K562 (cell line): ENCODE measurements at regions not wholly inside any gene's neighbourhood (a gene's known extent, or its start where the extent isn't known, plus 50 kb on each side); places are given as distances from the start of the nearest gene placed in this dataset.

ENCODE experiments used
- ATAC-seq: fragments of 200-7000 bp; cut with Tn5 transposase; 3 replicates; pipeline ENCODE4 v1.9.1; 2020; ENCODE audit warnings: moderate library complexity
- BruUV-seq: library from RNA; stranded (reverse); fragments of 400-500 nt; replicated peaks from 2 replicates; lab custom pipeline; 2021; lab: Mats Ljungman, UMichigan
- CTCF ChIA-PET: fragments of 300-600 bp; formaldehyde crosslinking; extraction: SDS; loops from one replicate; lab custom pipeline; 2021; ENCODE audit warnings: low intra/inter-chr PET ratio; lab: Yijun Ruan, JAX
- POLR2A ChIA-PET: fragments of 300-600, 350-650 bp; sonication (Branson Sonifier 250); formaldehyde crosslinking; extraction: SDS; loops from one replicate; lab custom pipeline; 2021; ENCODE audit warnings: antibody characterized with exemption, inconsistent platforms; lab: Yijun Ruan, JAX
- DNase-seq, 4 experiments: peaks; one replicate each; pipeline versions ENCODE4 v3.0.0 to v3.0.0-alpha.2; 2011 to 2018; ENCODE audit warnings: low spot score in 3 of 4, mixed read lengths in 3 of 4; ENCODE audit errors: extremely low read depth in 1 of 4
- FAIRE-seq: peaks from 2 replicates; lab custom pipeline; 2011; peaks lifted over from hg19 to GRCh38; lab: Jason Lieb, UNC
- H2AFZ ChIP-seq: 2 replicates; pipeline ENCODE4 v1.6.0; 2011; ENCODE audit warnings: low read depth, low read length, control low read depth, inconsistent platforms
- H3K27ac ChIP-seq: fragments of 200-600 bp; 3 replicates; pipeline ENCODE4 v1.8.0; 2011; ENCODE audit warnings: low read depth, mild to moderate bottlenecking, control low read depth, inconsistent platforms, low read length, moderate library complexity, mixed read lengths; ENCODE audit errors: extremely low read depth
- H3K27me3 ChIP-seq, 2 experiments: fragments of 300-600 bp in 1 of 2; 2 replicates in 1 of 2; 3 replicates in 1 of 2; pipeline versions ENCODE4 v1.6.0 to v1.8.0; 2011; ENCODE audit warnings: inconsistent platforms in 2 of 2, low read length in 2 of 2, mild to moderate bottlenecking in 1 of 2, mixed read lengths in 1 of 2, moderate library complexity in 1 of 2; ENCODE audit not compliant: control insufficient read depth in 2 of 2, insufficient read depth in 2 of 2
- H3K36me3 ChIP-seq: fragments of 300-600 bp; 3 replicates; pipeline ENCODE4 v1.8.0; 2011; ENCODE audit warnings: mild to moderate bottlenecking, low read length, inconsistent platforms; ENCODE audit not compliant: control insufficient read depth, insufficient read depth
- H3K4me1 ChIP-seq, 2 experiments: fragments of 200-600 bp in 1 of 2; replicated peaks in 1 of 2; 2 replicates in 1 of 2; 3 replicates in 1 of 2; pipeline versions ENCODE4 v1.5.1 to v1.8.0; 2011; ENCODE audit warnings: inconsistent platforms in 2 of 2, low read length in 2 of 2, mild to moderate bottlenecking in 1 of 2, mixed read lengths in 1 of 2, moderate library complexity in 1 of 2; ENCODE audit not compliant: control insufficient read depth in 2 of 2, insufficient read depth in 2 of 2
- H3K4me2 ChIP-seq: 2 replicates; pipeline ENCODE4 v1.6.1; 2011; ENCODE audit warnings: low read length, control low read depth, inconsistent platforms, mixed read lengths; ENCODE audit not compliant: insufficient read depth
- H3K4me3 ChIP-seq: fragments of 200-600 bp; sonication (generic), shearing (Covaris generic); 2 replicates; pipeline ENCODE4 v1.5.1; 2016; ENCODE audit warnings: control low read depth, inconsistent platforms
- H3K79me2 ChIP-seq: fragments of 200-600 bp; 3 replicates; pipeline ENCODE4 v1.8.0; 2011; ENCODE audit warnings: low read length, inconsistent platforms; ENCODE audit not compliant: control insufficient read depth, insufficient read depth
- H3K9ac ChIP-seq, 2 experiments: 2 replicates each; pipeline versions ENCODE4 v1.6.0 to v1.6.1; 2011; ENCODE audit warnings: low read depth in 2 of 2, low read length in 2 of 2, control low read depth in 1 of 2, inconsistent platforms in 1 of 2, mild to moderate bottlenecking in 1 of 2, mixed read lengths in 1 of 2; ENCODE audit not compliant: insufficient read depth in 1 of 2
- H3K9me1 ChIP-seq: one replicate; pipeline ENCODE4 v1.6.0; 2011; ENCODE audit warnings: inconsistent platforms, mild to moderate bottlenecking, low read length, moderate library complexity; ENCODE audit not compliant: control insufficient read depth, insufficient read depth
- H3K9me3 ChIP-seq: replicated peaks from 2 replicates; pipeline ENCODE4 v1.5.1; 2011; ENCODE audit warnings: low read depth, low read length, inconsistent platforms; ENCODE audit not compliant: control insufficient read depth, insufficient read depth
- H4K20me1 ChIP-seq: replicated peaks from 2 replicates; pipeline ENCODE4 v1.6.1; 2011; ENCODE audit warnings: low read length, inconsistent platforms, mixed read lengths; ENCODE audit not compliant: control insufficient read depth, insufficient read depth
- ASH1L ChIP-seq: fragments of 450-650 bp; IDR thresholded peaks from 2 replicates; pipeline ENCODE4 v1.6.1; 2018; ENCODE audit warnings: borderline replicate concordance, mild to moderate bottlenecking, low read depth; ENCODE audit not compliant: partially characterized antibody
- CEBPB ChIP-seq: fragments of 450-650 bp; IDR thresholded peaks from 2 replicates; pipeline ENCODE4 v1.6.1; 2016; ENCODE audit warnings: missing genetic modification characterization, missing compliant biosample characterization
- CSDE1 ChIP-seq, 2 experiments: fragments of 450-650 bp; IDR thresholded peaks; 2 replicates each; pipeline ENCODE4 v1.6.1; 2016; ENCODE audit warnings: mild to moderate bottlenecking in 1 of 2
- ETS2 ChIP-seq: IDR thresholded peaks from 2 replicates; pipeline ENCODE4 v1.6.1; 2016; ENCODE audit warnings: borderline replicate concordance, missing genetic modification characterization, mild to moderate bottlenecking, moderate library complexity, missing compliant biosample characterization; ENCODE audit not compliant: poor library complexity, severe bottlenecking
- GTF2F1 ChIP-seq: IDR thresholded peaks from 2 replicates; pipeline ENCODE4 v1.6.1; 2011; ENCODE audit warnings: low read depth, low read length, improper control_type of control experiment
- HDAC6 ChIP-seq: IDR thresholded peaks from 2 replicates; pipeline ENCODE4 v1.6.1; 2012; ENCODE audit warnings: low read depth, mild to moderate bottlenecking, control low read depth, inconsistent platforms, low read length, moderate library complexity
- HMGN3 ChIP-seq: IDR thresholded peaks from 2 replicates; pipeline ENCODE4 v1.6.1; 2011; ENCODE audit warnings: borderline replicate concordance, low read depth, mild to moderate bottlenecking, mixed read lengths, low read length; ENCODE audit not compliant: insufficient read length; ENCODE audit errors: extremely low read depth
- PRMT5 ChIP-seq: sonication (generic); formaldehyde crosslinking; IDR thresholded peaks from 2 replicates; pipeline ENCODE4 v1.5.0; 2020; ENCODE audit warnings: missing genetic modification reagents
- PYGO2 ChIP-seq: fragments of 450-650 bp; IDR thresholded peaks from 2 replicates; pipeline ENCODE4 v1.6.1; 2016; ENCODE audit warnings: mild to moderate bottlenecking, missing genetic modification characterization, moderate library complexity, missing compliant biosample characterization
- RFX5 ChIP-seq: IDR thresholded peaks from 2 replicates; pipeline ENCODE4 v1.6.1; 2011; ENCODE audit warnings: low read depth, mild to moderate bottlenecking, improper control_type of control experiment, low read length
- ZNF143 ChIP-seq: sonication (generic); formaldehyde crosslinking; IDR thresholded peaks from 2 replicates; pipeline ENCODE4 v1.9.0; 2022; ENCODE audit warnings: mild to moderate bottlenecking, missing genetic modification reagents
- ZNF316 ChIP-seq: fragments of 450-650 bp; IDR thresholded peaks from 2 replicates; pipeline ENCODE4 v1.6.1; 2016
- ZNF830 ChIP-seq: fragments of 250-450 bp; sonication (Bioruptor Pico); IDR thresholded peaks from 2 replicates; pipeline ENCODE4 v1.5.0; 2021; ENCODE audit warnings: mild to moderate bottlenecking
- WGBS: fragments of 100-300 bp; shearing (Covaris generic); methylation state at CpG from one replicate; pipeline ENCODE4 v1.1.6; 2016; ENCODE audit warnings: low coverage, mixed read lengths; ENCODE audit not compliant: insufficient coverage; ENCODE audit errors: missing lambda C conversion rate; 5-methylcytosine and 5-hydroxymethylcytosine counted together
- in situ Hi-C: fragments of 300-500 bp; cut with MboI; formaldehyde crosslinking; loops from 4 replicates; pipeline ENCODE4 v1.15.0; 2018; ENCODE audit warnings: inconsistent platforms, mixed read lengths
- intact Hi-C: fragments of 100-400 bp; cut with micrococcal nuclease; formaldehyde crosslinking; loops from 2 replicates; pipeline ENCODE4 v1.14.2; 2022
- TF ChIP-seq, protein P1 (sequence below): fragments of 450-650 bp; IDR thresholded peaks from 2 replicates; pipeline ENCODE4 v1.6.1; 2017; ENCODE audit warnings: antibody characterized with exemption, mild to moderate bottlenecking
- TF ChIP-seq, protein P2 (sequence below), 2 experiments: fragments of 450-650 bp in 1 of 2; sonication (generic) in 1 of 2; formaldehyde crosslinking in 1 of 2; IDR thresholded peaks in 1 of 2; conservative IDR thresholded peaks in 1 of 2; 2 replicates each; pipeline versions ENCODE4 v1.6.1 to v1.8.1; 2016 to 2023; ENCODE audit warnings: mild to moderate bottlenecking in 2 of 2, moderate library complexity in 2 of 2, inconsistent platforms in 1 of 2, missing genetic modification reagents in 1 of 2
- TF ChIP-seq, protein P3 (sequence below): fragments of 200-400 bp; formaldehyde crosslinking; IDR thresholded peaks from 2 replicates; pipeline ENCODE4 v1.6.1; 2017; ENCODE audit warnings: mild to moderate bottlenecking, low read depth, low read length, moderate library complexity

DNA sequence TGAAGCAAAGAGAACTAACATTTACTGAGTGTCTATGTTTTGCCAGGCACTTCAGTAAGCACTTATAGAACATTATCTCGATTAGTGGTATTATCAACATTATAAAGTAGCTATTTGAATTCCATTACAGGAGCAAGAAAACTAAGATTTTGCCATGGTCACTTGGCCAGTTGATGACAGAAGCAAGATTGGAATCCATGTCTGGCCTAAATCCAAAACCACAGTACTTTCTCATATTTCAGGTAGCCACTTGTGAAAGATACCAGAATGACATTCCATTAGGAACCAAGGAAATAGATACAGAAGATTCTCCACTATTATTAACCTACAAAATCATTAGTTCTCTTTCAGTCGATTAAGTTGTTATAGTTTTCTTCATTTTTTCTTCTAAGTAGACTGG, 691.0 kb upstream of the API5 start:
- no peaks in the 10 kb centered on the region for H3K9me3 ChIP-seq
- no peak overlapping the region for H3K4me3 ChIP-seq
- H3K9me1 ChIP-seq, result no peaks in the 10 kb centered on the region
- ChIA-PET POLR2A (no interaction called here), CTCF (no interaction called here)
- ATAC-seq (no peak), DNase-seq (no peak), FAIRE-seq (no peak)
- WGBS, result 0% methylated on average over 2 of the region's 2 CpGs
- BruUV-seq, result no TSS peak
- no peaks in the 10 kb centered on the region for H4K20me1 ChIP-seq
- no peak overlapping the region for H3K9ac ChIP-seq
- no peaks in the 10 kb centered on the region for H3K79me2 ChIP-seq
- H3K27ac ChIP-seq, result no peak overlapping the region
- intact Hi-C loops, result no loop called here
- no peak overlapping the region for H3K4me2 ChIP-seq
- no peaks in the 10 kb centered on the region for H3K36me3 ChIP-seq
- H2AFZ ChIP-seq, result no peak overlapping the region
- no peaks in the 10 kb centered on the region for H3K4me1 ChIP-seq
- TF ChIP-seq, protein P1, sequence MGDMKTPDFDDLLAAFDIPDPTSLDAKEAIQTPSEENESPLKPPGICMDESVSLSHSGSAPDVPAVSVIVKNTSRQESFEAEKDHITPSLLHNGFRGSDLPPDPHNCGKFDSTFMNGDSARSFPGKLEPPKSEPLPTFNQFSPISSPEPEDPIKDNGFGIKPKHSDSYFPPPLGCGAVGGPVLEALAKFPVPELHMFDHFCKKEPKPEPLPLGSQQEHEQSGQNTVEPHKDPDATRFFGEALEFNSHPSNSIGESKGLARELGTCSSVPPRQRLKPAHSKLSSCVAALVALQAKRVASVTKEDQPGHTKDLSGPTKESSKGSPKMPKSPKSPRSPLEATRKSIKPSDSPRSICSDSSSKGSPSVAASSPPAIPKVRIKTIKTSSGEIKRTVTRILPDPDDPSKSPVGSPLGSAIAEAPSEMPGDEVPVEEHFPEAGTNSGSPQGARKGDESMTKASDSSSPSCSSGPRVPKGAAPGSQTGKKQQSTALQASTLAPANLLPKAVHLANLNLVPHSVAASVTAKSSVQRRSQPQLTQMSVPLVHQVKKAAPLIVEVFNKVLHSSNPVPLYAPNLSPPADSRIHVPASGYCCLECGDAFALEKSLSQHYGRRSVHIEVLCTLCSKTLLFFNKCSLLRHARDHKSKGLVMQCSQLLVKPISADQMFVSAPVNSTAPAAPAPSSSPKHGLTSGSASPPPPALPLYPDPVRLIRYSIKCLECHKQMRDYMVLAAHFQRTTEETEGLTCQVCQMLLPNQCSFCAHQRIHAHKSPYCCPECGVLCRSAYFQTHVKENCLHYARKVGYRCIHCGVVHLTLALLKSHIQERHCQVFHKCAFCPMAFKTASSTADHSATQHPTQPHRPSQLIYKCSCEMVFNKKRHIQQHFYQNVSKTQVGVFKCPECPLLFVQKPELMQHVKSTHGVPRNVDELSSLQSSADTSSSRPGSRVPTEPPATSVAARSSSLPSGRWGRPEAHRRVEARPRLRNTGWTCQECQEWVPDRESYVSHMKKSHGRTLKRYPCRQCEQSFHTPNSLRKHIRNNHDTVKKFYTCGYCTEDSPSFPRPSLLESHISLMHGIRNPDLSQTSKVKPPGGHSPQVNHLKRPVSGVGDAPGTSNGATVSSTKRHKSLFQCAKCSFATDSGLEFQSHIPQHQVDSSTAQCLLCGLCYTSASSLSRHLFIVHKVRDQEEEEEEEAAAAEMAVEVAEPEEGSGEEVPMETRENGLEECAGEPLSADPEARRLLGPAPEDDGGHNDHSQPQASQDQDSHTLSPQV, result no peak
- TF ChIP-seq CSDE1 (IDR thresholded peaks at IDR 0.05), result no peak
- no peak for TF ChIP-seq RFX5
- TF ChIP-seq ZNF830 (CRISPR knock-in tag), result no peak
- TF ChIP-seq, protein P2, sequence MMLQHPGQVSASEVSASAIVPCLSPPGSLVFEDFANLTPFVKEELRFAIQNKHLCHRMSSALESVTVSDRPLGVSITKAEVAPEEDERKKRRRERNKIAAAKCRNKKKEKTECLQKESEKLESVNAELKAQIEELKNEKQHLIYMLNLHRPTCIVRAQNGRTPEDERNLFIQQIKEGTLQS (IDR thresholded peaks at IDR 0.05), result no peak
- TF ChIP-seq, protein P2 (CRISPR knock-in tag; conservative IDR thresholded peaks at IDR 0.05), result no peak
- TF ChIP-seq GTF2F1, result no peak
- TF ChIP-seq ETS2, result no peak
- no peak for TF ChIP-seq PYGO2
- no peak for TF ChIP-seq ZNF316
- no peak for TF ChIP-seq PRMT5 (CRISPR knock-in tag)
- TF ChIP-seq CEBPB (tag), result no peak
- TF ChIP-seq, protein P3, sequence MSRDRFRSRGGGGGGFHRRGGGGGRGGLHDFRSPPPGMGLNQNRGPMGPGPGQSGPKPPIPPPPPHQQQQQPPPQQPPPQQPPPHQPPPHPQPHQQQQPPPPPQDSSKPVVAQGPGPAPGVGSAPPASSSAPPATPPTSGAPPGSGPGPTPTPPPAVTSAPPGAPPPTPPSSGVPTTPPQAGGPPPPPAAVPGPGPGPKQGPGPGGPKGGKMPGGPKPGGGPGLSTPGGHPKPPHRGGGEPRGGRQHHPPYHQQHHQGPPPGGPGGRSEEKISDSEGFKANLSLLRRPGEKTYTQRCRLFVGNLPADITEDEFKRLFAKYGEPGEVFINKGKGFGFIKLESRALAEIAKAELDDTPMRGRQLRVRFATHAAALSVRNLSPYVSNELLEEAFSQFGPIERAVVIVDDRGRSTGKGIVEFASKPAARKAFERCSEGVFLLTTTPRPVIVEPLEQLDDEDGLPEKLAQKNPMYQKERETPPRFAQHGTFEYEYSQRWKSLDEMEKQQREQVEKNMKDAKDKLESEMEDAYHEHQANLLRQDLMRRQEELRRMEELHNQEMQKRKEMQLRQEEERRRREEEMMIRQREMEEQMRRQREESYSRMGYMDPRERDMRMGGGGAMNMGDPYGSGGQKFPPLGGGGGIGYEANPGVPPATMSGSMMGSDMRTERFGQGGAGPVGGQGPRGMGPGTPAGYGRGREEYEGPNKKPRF, result no peak
- TF ChIP-seq ZNF143, result no peak
- TF ChIP-seq ASH1L, result no peak
- TF ChIP-seq HMGN3, result no peak
- no peak for TF ChIP-seq HDAC6
- in situ Hi-C loops, result no loop called here
- no peaks in the 10 kb centered on the region for H3K27me3 ChIP-seq
